ENCODE measurements at regions not wholly inside any gene's neighbourhood (a gene's known extent, or its start where the extent isn't known, plus 50 kb on each side); places are given as distances from the start of the nearest gene placed in this dataset.

GRCh38 chr10:4399556-4399955 is 426.5 kb upstream of the AKR1E2 start:
- TF ChIP-seq EZH2 (IDR thresholded peaks at IDR 0.05; ENCODE audit: low read length, unreplicated experiment) (no peak), CTCF (conservative IDR thresholded peaks at IDR 0.05; ENCODE audit: low read depth, low read length) (no peak)

Measured in PC-3 (cell line).